ENCODE measurements at regions not wholly inside any gene's neighbourhood (a gene's known extent, or its start where the extent isn't known, plus 50 kb on each side); places are given as distances from the start of the nearest gene placed in this dataset.

DNA sequence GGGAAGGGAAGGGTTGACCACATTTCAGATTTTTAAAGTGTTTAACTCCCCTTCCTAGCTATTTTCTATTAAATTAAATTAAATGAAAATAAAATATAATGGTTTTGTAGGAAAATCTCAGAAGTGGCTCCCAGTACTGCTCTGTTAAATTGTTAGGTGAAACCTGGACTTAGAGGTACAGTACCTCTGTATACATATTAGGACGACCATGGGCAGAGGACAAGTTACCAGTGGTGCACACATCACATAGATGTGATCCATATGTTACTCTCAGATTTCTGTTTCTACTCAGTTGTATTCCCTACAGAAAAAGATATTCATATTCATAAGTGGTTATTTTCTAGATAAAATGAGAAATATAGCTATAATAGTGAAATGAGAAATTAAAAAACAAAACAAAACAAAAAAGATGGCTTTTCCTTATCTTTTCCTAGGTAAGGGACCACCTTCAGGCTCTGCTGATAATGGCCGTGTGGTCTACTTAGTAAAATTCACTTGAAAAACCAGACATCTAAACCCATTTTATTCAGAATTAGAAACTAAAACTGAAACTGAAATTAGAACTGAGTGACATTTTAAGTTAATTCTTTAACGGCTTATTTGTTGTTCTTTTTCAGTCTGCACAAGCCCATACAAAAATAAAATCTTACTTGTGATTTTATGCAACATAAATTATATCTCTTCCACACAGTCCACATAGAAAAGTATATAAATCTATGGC lies 832.5 kb upstream of the CHAC2 start:
- no peak for DNase-seq (ENCODE audit: low spot score)

GRCh38 chr2:52934323-52934898 lies 833.2 kb upstream of the CHAC2 start:
- DNase-seq (ENCODE audit: low spot score), result peak; percentile 6

GRCh38 chr2:52933878-52934277 lies 833.7 kb upstream of the CHAC2 start:
- DNase-seq (ENCODE audit: low spot score), result no peak

DNA sequence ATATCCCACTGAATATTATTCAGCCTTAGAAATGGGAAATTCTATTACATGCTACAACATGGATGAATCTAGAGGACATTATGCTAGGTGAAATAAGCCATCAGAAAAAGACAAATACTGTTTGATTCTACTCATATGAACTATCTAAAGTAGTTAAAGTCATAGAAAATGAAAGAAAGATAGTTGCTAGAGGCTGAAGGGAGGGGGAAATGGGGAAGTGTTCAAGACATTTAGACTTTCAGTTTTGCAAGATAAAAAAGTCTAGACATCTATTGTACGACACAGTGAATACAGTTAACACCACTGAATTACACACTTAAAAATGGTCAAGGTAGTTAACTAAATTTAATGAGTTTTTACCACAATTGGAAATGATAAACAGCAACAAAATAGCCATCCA lies 835.9 kb upstream of the CHAC2 start:
- no peak for DNase-seq (ENCODE audit: low spot score)

GRCh38 chr2:52929412-52929811 lies 838.2 kb upstream of the CHAC2 start:
- DNase-seq (ENCODE audit: low spot score), result no peak

DNA sequence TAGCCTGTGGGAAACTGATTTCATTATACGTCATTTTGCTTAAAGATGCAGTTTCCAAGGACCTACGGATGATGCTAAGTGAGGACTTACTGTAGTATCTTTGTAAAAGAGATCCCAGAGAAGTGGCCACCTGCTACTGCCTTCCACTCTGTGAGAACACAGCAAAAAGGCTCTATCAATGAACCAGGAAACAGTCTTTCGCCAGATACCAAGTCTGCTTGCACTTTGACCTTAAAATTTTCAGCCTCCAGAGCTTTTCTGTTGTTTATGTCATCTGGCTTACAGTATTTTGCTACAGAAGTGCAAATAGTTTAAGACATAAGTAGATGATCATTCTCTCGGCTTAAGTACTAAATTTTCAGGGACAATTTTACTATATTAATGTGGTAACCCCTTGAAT lies 847.9 kb upstream of the CHAC2 start:
- no peak for DNase-seq (ENCODE audit: low spot score)

- no peak for DNase-seq (ENCODE audit: low spot score)
These were observed 849.1 kb upstream of the CHAC2 start for GRCh38 chr2:52918551-52918950.

- no peak for DNase-seq (ENCODE audit: low spot score)
These were observed 850.6 kb upstream of the CHAC2 start for GRCh38 chr2:52916981-52917380.

DNA sequence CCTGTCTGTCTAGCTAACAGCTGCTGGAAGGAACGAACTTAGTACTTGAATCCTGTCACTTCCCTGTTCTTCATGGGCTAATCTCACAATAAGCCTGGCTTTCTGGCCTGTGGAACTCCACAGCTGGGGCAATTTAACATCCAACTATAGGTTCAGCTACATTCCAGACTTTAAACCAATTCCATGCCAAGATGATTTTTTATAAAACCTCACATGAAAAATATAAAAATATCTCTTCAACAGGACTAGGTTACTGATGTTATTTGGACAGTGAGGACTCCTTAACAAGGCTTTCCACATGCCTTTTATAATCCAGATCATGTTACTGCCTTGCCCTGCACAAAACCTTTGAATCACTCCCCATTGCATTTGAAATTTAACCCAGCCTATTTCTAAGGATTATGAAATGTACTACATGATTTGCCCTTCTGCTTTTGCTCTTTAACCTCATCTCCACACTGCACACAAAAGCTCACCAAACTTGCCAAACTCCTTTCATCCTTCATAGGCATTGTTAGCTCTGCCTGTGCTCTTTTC lies 863.2 kb upstream of the CHAC2 start:
- no peak for DNase-seq (ENCODE audit: low spot score)

GRCh38 chr2:52897511-52898044 lies 870.0 kb upstream of the CHAC2 start:
- no peak for DNase-seq (ENCODE audit: low spot score)

GRCh38 chr2:52895726-52896340 lies 871.8 kb upstream of the CHAC2 start:
- DNase-seq (ENCODE audit: low spot score), result no peak

DNA sequence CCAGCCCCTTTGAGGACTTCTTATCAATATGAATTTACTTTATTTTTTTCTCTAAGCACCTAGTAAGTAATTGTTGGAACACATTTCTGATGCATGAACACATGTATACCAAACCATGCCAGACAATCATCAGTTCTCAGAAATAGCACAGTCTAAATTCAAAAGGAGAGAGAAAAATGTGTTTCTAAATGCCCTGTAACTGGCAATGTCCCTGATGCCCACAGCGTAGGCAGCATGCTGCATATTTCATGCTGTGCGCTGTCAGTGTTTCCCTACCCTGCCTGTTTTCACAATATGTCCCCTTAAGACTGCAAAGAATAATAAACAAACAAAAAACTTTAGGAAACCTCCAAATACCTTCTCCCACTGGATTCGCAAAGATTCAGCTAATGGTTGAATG lies 881.0 kb upstream of the CHAC2 start:
- DNase-seq (ENCODE audit: low spot score), result no peak

DNA sequence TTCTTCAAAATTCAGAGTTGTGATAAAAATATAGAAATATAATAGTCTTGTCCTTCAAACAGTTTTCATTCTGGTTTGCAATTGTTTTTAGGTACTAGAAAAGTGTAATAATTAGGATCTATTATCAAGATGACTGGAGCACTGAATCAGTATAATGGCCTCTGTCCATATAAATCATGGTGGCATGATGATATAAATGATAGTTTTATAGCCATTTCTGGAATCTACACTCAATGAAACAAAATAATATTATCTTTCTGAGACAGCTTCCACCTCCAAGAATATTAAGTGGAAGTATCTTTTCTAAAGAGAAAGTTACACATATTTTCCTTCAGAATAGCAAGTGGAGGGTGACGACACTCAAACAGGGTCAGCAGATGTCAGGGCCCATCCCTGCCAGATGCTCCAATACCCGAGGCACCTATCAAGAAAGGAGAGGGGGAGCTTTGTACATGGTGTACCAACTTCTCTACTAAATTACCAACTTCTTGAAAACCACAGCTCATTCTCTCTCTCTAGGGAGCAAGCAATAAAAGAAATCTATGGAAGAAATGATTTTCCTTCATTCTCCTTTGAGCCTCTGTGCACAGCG lies 882.7 kb upstream of the CHAC2 start:
- no peak for DNase-seq (ENCODE audit: low spot score)

- DNase-seq (ENCODE audit: low spot score), result no peak
These were observed 884.6 kb upstream of the CHAC2 start for GRCh38 chr2:52882974-52883373.

DNA sequence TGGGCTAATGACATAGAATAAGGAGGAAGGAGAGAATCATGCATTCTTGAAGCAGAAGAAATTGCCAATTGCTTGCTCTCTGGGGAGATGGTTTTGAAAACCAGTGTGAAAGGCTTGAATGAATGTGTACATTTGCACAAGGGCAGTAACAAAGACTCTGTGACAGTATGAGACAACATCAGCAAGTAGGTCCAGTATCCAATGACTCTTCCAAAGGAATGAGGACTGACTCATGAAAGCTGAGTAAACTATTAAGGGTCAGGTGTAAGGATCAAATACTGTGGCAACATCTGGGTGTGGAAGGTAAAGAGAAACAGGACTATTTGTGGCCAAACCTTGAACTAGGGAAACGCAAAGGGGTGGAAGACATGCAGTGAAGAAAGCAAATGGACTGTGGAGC lies 886.0 kb upstream of the CHAC2 start:
- peak; percentile 22 for DNase-seq (ENCODE audit: low spot score)

DNA sequence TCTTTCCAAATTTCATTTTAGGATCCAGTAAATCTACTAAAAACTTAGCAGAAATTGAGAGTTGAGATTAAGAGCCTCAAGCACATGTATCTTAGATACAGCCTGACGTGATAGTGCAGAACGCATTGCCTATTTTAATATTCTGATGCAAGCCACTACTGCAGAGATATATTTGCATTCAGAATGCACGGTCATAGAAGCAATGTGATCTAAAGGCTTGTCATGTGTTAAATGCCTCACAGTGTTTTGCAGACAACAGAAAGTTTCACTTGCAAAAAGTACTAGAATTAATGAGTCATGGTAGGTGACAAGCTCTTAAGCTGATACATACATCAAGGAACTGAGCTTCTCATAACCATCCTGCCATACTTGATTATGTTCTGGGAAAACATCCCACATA lies 886.7 kb upstream of the CHAC2 start:
- peak; percentile 14 for DNase-seq (ENCODE audit: low spot score)

GRCh38 chr2:52879561-52879960 lies 888.0 kb upstream of the CHAC2 start:
- no peak for DNase-seq (ENCODE audit: low spot score)

- DNase-seq (ENCODE audit: low spot score), result no peak
These were observed 889.9 kb upstream of the CHAC2 start for GRCh38 chr2:52877703-52878102.

GRCh38 chr2:52874466-52875106 lies 893.0 kb upstream of the CHAC2 start:
- DNase-seq (ENCODE audit: low spot score), result peak; percentile 13

DNA sequence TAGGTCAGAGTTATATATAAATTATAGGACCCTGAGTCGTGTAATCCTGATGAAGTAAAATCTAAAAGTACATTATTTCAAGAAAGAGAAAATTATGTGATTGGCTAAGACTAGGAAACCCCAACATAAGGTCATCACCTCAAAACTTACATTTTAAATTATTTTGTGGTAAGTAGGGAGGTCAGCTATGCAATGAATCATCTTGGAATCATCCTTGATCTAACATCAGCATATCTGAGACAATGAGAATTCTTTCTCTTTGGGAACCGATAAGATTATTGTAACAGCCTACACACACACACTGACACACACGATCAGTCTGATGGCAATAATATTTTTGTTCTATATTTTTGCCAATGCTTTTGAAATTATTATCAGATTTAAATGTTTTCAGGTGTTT lies 904.8 kb upstream of the CHAC2 start:
- DNase-seq (ENCODE audit: low spot score), result no peak

DNA sequence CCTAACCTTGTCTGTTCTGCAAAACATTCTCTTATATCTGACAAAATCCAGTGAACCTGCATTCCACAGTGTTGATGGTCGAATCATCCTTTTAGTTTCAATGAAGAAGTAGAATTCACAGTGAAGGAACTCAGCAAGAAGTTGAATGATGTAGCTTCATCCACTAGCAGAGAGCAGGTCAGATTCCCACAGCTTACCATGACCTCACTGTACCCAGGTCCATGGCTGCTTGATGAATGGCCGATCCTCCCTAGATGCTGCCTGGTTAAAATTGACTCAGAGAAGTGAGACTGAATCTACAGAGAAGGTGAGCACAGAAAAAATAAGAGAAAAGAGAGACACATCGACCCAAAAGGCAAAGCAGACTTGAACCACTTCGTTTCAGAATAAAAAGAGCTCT lies 906.0 kb upstream of the CHAC2 start:
- DNase-seq (ENCODE audit: low spot score), result no peak

- DNase-seq (ENCODE audit: low spot score), result no peak
These were observed 908.5 kb upstream of the CHAC2 start for GRCh38 chr2:52859065-52859464.

Measured in RKO (cell line).